GM10248 (cell line): ENCODE measurements at regions not wholly inside any gene's neighbourhood (a gene's known extent, or its start where the extent isn't known, plus 50 kb on each side); places are given as distances from the start of the nearest gene placed in this dataset.

ENCODE experiments used
- CTCF ChIA-PET: fragments of 300-600 bp; sonication (Branson Sonifier 250); formaldehyde crosslinking; extraction: SDS; loops from one replicate; lab custom pipeline; 2021; ENCODE audit warnings: antibody characterized with exemption; lab: Yijun Ruan, JAX
- POLR2A ChIA-PET: fragments of 350-650 bp; sonication (Branson Sonifier 250); formaldehyde crosslinking; extraction: SDS; loops from one replicate; lab custom pipeline; 2020; ENCODE audit warnings: antibody characterized with exemption; lab: Yijun Ruan, JAX
- DNase-seq: peaks from one replicate; pipeline ENCODE4 v3.0.0; 2012; ENCODE audit errors: extremely low spot score
- TF ChIP-seq, protein P1 (sequence below): IDR thresholded peaks from 2 replicates; pipeline ENCODE4 v1.5.1; 2012; ENCODE audit warnings: mild to moderate bottlenecking, low read depth; ENCODE audit errors: extremely low read depth, missing control alignments, control extremely low read depth

DNA sequence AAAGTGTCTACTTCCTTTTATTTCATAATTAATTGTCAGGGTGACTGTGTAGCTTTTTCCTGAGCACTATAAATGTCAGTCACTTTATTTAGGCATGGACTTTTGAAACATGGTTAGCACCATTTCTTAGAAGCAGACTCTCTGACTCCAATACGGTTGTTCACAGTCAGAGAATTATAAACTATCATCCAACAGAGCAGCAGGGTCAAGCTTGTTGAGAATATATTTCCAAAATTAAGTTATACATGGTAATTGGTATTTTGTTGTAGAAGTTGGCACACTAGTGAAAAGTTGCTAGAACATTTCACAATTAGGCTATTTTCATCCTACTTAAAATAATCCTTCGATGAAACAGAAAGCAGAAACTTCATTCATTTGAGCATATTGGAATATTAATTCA lies 1155.5 kb upstream of the IGFBP7 start:
- TF ChIP-seq, protein P1, sequence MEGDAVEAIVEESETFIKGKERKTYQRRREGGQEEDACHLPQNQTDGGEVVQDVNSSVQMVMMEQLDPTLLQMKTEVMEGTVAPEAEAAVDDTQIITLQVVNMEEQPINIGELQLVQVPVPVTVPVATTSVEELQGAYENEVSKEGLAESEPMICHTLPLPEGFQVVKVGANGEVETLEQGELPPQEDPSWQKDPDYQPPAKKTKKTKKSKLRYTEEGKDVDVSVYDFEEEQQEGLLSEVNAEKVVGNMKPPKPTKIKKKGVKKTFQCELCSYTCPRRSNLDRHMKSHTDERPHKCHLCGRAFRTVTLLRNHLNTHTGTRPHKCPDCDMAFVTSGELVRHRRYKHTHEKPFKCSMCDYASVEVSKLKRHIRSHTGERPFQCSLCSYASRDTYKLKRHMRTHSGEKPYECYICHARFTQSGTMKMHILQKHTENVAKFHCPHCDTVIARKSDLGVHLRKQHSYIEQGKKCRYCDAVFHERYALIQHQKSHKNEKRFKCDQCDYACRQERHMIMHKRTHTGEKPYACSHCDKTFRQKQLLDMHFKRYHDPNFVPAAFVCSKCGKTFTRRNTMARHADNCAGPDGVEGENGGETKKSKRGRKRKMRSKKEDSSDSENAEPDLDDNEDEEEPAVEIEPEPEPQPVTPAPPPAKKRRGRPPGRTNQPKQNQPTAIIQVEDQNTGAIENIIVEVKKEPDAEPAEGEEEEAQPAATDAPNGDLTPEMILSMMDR: no peak
- CTCF ChIA-PET: interaction anchor here (1.0 to 1.7 kb wide), 2 partner anchors 10 to 51 kb away, joined by 3 to 4 read pairs; no protein-coding TSS in a partner anchor
- DNase-seq: no peak
- POLR2A ChIA-PET: no interaction called here

GRCh38 chr4:58261526-58261925 lies 1151.3 kb upstream of the IGFBP7 start:
- DNase-seq: no peak
- ChIA-PET CTCF (no interaction called here), POLR2A (no interaction called here)
- TF ChIP-seq, protein P1: no peak

GRCh38 chr4:58254291-58254690 lies 1144.1 kb upstream of the IGFBP7 start:
- DNase-seq: no peak
- POLR2A ChIA-PET: no interaction called here
- TF ChIP-seq, protein P1: no peak
- CTCF ChIA-PET: no interaction called here

DNA sequence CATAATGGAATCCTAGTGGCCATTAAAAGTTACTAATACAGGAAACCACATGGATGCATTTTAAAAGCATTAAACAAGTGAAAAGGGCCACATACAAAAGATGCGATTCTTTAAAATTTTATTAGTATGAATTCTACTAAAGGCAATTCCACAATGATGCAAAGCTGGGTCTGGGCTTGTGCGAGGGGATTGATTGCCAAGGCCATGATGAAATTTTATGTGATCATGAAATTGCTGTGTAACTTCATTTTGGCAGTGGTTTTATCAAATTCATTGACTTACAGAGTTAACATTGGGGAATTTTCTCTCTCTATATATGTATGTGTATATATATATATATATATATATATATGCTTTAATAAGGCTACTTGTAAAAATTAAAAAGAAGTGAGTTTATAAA lies 1142.5 kb upstream of the IGFBP7 start:
- DNase-seq: no peak
- CTCF ChIA-PET: interaction anchor here (1.4 kb wide), 1 partner anchor 12 kb away, joined by 3 read pairs; no protein-coding TSS in a partner anchor
- POLR2A ChIA-PET: no interaction called here
- TF ChIP-seq, protein P1: no peak

- no peak for DNase-seq
- TF ChIP-seq, protein P1: no peak
- CTCF ChIA-PET: interaction anchor here (0.9 to 1.0 kb wide), 2 partner anchors 8 to 16 kb away, joined by 3 read pairs; no protein-coding TSS in a partner anchor
- POLR2A ChIA-PET: no interaction called here
Observed at GRCh38 chr4:58247792-58248191, 1137.6 kb upstream of the IGFBP7 start.

GRCh38 chr4:58225460-58225859 lies 1115.3 kb upstream of the IGFBP7 start:
- DNase-seq: no peak
- TF ChIP-seq, protein P1: no peak
- POLR2A ChIA-PET: no interaction called here
- CTCF ChIA-PET: no interaction called here

DNA sequence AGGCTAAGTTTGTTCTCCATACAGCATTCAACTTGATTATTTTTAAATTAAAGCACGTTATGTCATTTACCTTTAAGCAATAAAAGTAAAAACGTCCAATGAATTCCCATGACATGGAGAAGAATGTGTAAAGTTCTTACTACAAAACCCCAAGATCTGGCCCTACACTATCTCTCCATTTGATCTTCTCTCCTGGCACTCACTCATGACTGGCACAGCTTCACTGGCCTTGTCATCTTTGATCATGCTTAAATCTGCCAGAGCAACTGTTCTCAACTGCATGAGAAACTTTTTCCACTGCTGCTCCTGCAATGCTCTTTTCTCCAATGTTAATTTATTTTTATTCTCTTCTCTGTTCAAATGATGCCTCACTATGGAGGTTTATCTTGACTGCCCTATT lies 1109.0 kb upstream of the IGFBP7 start:
- POLR2A ChIA-PET: no interaction called here
- DNase-seq: no peak
- CTCF ChIA-PET: no interaction called here
- TF ChIP-seq, protein P1: no peak
